ENCODE measurements at regions not wholly inside any gene's neighbourhood (a gene's known extent, or its start where the extent isn't known, plus 50 kb on each side); places are given as distances from the start of the nearest gene placed in this dataset.
"Not testable (repeated sequence)": the region's sequence is repeated elsewhere in the genome, so short reads cannot be mapped to it uniquely, and the experiment has no call there.

DNA sequence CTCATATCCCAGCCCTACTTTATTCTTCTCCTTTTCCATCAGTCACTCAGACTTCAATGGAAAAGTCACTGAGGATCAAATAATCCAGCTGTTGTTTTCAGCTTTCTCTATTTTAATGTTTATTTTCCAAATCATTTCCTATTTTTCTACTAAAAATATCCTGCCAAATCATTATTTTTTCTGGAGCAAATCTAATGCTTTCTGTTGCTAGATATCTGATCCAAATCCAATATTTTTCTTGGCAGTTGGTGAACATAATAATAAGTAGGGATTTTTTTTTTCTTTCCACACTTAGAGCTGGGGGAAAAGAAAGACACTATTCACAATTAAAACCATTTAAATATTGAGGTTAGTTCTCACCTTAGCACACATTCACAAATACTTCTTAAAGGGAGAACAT lies 656.1 kb downstream of the DACH1 start:
- no peaks in the 10 kb centered on the region for H3K27me3 Mint-ChIP-seq
- no peaks in the 10 kb centered on the region for H3K36me3 Mint-ChIP-seq
- no peaks in the 10 kb centered on the region for H3K4me1 Mint-ChIP-seq
- no peak overlapping the region for H3K27ac Mint-ChIP-seq
- H3K9me3 Mint-ChIP-seq: peaks cover 6% of the 10 kb centered on the region
- H3K4me3 Mint-ChIP-seq: no peak overlapping the region
- no peak for DNase-seq

DNA sequence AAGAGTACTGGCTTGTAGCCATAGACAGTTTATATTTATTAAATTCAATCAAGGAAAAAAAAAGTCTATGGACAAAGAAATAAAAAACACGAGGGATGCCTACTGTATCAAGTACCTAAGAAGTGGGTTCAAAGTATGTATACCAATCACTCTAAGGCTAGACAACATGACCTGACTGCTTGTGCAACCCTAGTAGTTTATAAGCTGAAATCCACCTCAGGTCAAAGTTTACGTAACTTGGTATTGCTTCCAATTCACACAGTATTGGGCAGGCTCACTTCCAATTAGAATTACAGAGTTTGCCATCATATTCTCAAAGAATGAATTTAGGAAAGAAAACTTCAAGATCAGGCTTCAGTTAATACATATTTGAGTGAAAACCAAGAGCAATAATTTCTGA lies 657.8 kb downstream of the DACH1 start:
- Mint-ChIP-seq H3K36me3 (no peaks in the 10 kb centered on the region), H3K9me3 (peaks cover 2% of the 10 kb centered on the region), H3K4me1 (no peaks in the 10 kb centered on the region), H3K27ac (no peak overlapping the region), H3K27me3 (no peaks in the 10 kb centered on the region), H3K4me3 (no peak overlapping the region)
- no peak for DNase-seq

- not testable (repeated sequence) for H3K27ac Mint-ChIP-seq, H3K4me1 Mint-ChIP-seq, H3K36me3 Mint-ChIP-seq, DNase-seq, H3K4me3 Mint-ChIP-seq, H3K27me3 Mint-ChIP-seq, H3K9me3 Mint-ChIP-seq
Observed at GRCh38 chr13:71184583-71184982, 682.4 kb downstream of the DACH1 start.

DNA sequence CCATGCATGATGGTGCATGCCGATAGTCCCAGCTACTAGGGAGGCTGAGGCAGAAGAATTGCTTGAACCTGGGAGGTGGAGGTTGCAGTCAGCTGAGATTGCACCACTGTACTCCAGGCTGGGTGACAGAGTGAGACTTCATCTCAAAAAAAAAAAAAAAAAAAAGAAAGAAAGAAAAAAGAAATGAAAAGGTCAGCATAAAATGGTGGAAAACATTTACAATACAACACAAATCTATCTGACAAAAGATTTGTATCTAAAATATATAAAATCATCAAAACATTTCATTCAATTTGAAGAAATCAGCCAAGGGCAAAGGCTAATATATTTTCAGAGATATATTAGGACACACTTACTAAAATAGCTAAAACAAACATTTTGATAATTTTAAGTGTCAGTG lies 683.7 kb downstream of the DACH1 start:
- not testable (repeated sequence) for H3K4me3 Mint-ChIP-seq, H3K27me3 Mint-ChIP-seq, H3K4me1 Mint-ChIP-seq, H3K27ac Mint-ChIP-seq, H3K9me3 Mint-ChIP-seq, H3K36me3 Mint-ChIP-seq, DNase-seq

DNA sequence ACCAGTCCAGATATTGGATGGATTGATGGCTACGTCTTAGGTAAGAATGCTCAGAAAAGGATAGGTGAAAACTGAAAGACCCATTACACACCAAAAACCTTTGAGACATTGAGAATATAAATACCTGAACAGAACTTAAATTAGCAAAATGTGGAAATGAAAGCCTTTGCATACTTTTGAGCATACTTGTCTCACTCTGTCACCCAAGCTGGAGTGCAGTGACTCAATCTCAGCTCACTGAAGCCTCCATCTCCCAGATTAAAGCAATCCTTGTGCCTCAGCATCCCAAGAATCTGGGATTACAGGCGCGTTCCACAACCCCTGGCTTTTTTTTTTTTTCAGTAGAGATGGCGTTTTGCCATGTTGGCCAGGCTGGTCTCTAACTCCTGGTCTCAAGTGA lies 695.3 kb downstream of the DACH1 start:
- Mint-ChIP-seq H3K4me1 (no peaks in the 10 kb centered on the region), H3K27ac (no peak overlapping the region), H3K36me3 (no peaks in the 10 kb centered on the region), H3K9me3 (peaks cover 1% of the 10 kb centered on the region), H3K4me3 (no peak overlapping the region), H3K27me3 (no peaks in the 10 kb centered on the region)
- DNase-seq: no peak

DNA sequence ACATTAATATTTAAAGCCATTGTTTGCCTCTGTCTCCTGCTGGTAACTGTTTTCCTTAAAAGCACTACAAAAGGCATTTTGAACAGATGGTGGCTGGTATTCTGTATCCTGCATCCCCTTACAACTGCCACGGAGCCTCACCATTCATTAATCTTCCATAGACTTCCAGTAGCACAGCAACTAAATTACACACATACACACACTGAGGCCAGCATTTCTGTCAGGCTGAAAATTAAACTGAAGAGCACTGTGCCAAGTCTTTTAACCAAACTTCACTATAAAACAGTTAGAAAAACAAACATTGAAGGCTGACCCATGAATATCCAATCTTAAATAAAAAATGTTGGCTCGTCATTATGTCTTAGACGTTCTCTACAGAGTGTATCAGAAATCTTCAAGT lies 697.8 kb downstream of the DACH1 start:
- H3K27me3 Mint-ChIP-seq: no peaks in the 10 kb centered on the region
- H3K36me3 Mint-ChIP-seq: no peaks in the 10 kb centered on the region
- no peaks in the 10 kb centered on the region for H3K4me1 Mint-ChIP-seq
- no peaks in the 10 kb centered on the region for H3K9me3 Mint-ChIP-seq
- DNase-seq: no peak
- no peak overlapping the region for H3K27ac Mint-ChIP-seq
- no peak overlapping the region for H3K4me3 Mint-ChIP-seq

- no peaks in the 10 kb centered on the region for H3K9me3 Mint-ChIP-seq
- H3K27me3 Mint-ChIP-seq: no peaks in the 10 kb centered on the region
- H3K27ac Mint-ChIP-seq: no peak overlapping the region
- DNase-seq: no peak
- no peak overlapping the region for H3K4me3 Mint-ChIP-seq
- no peaks in the 10 kb centered on the region for H3K36me3 Mint-ChIP-seq
- no peaks in the 10 kb centered on the region for H3K4me1 Mint-ChIP-seq
Observed at GRCh38 chr13:71156550-71156949, 710.5 kb downstream of the DACH1 start.

- Mint-ChIP-seq H3K4me3 (no peak overlapping the region), H3K27me3 (no peaks in the 10 kb centered on the region), H3K9me3 (no peaks in the 10 kb centered on the region), H3K27ac (no peak overlapping the region), H3K4me1 (no peaks in the 10 kb centered on the region), H3K36me3 (no peaks in the 10 kb centered on the region)
- DNase-seq: no peak
Observed at GRCh38 chr13:71149498-71150363, 717.3 kb downstream of the DACH1 start.

DNA sequence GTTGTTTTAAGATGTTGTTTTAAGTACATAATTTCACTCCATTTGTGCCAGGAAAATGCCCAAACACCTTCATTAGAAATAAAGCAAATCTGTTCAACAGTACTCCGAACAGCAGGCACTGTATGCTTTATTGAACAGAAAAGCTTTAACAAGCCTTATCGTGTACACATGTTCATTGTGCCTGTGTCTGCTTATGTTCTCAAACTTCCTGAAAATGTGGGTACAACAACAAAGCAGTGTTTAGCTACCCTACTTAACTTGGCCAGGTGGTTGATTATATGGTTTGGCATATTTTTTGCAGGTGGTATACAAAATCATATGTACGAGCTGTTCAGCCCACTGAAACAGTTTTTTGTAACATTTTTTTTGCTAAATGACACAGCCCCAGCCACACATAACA lies 718.0 kb downstream of the DACH1 start:
- H3K4me3 Mint-ChIP-seq: no peak overlapping the region
- H3K4me1 Mint-ChIP-seq: no peaks in the 10 kb centered on the region
- no peaks in the 10 kb centered on the region for H3K9me3 Mint-ChIP-seq
- no peaks in the 10 kb centered on the region for H3K36me3 Mint-ChIP-seq
- DNase-seq: no peak
- H3K27me3 Mint-ChIP-seq: no peaks in the 10 kb centered on the region
- no peak overlapping the region for H3K27ac Mint-ChIP-seq

- DNase-seq: no peak
Observed at GRCh38 chr13:71148396-71148795, 718.6 kb downstream of the DACH1 start.

DNA sequence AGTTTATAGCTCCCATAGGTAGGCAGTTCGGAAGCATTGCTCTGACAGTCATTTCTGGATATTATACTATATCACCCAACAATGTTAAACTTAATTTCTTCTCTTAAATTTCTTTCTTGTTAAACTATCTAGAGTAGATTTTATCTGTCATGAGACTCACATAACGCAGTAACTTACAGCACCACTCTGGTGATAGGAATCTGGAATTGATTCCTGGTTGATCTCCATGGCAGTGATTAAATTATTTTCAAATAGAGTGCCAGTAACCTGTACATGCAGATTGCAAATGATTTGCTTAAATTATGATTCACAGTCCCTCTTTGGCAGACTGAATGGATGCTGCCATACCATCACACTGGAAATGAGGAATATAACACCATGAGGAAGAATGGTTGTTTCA lies 722.1 kb downstream of the DACH1 start:
- Mint-ChIP-seq H3K27me3 (no peaks in the 10 kb centered on the region), H3K36me3 (no peaks in the 10 kb centered on the region), H3K4me3 (no peak overlapping the region), H3K4me1 (no peaks in the 10 kb centered on the region), H3K27ac (no peak overlapping the region), H3K9me3 (peaks cover 1% of the 10 kb centered on the region)
- DNase-seq: no peak

More at GRCh38 chr13:71148396-71148795, 718.6 kb downstream of the DACH1 start:
- no peak overlapping the region for H3K27ac Mint-ChIP-seq
- no peaks in the 10 kb centered on the region for H3K4me1 Mint-ChIP-seq
- H3K36me3 Mint-ChIP-seq: no peaks in the 10 kb centered on the region
- H3K27me3 Mint-ChIP-seq: no peaks in the 10 kb centered on the region
- H3K9me3 Mint-ChIP-seq: no peaks in the 10 kb centered on the region
- no peak overlapping the region for H3K4me3 Mint-ChIP-seq

DNA sequence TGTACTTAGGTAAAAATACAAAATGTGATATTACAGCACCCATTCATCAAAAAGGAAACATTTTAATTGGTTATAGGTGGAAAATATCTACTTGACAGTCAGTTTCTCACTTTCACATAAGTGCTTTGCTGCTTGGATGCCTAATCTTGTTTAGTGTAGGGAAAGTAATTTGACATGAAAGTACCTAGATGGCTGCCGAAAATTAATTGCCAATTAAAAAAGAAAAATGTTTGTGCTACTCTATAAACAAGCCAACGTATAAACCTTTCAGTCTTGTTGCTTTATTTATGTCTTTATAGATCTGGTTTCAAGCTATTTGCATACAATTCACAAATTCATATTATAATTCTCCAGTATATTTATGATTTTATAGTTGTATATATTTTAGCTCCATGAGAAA lies 729.9 kb downstream of the DACH1 start:
- H3K27me3 Mint-ChIP-seq: no peaks in the 10 kb centered on the region
- DNase-seq: no peak
- no peak overlapping the region for H3K27ac Mint-ChIP-seq
- no peaks in the 10 kb centered on the region for H3K4me1 Mint-ChIP-seq
- no peak overlapping the region for H3K4me3 Mint-ChIP-seq
- peaks cover 3% of the 10 kb centered on the region for H3K9me3 Mint-ChIP-seq
- no peaks in the 10 kb centered on the region for H3K36me3 Mint-ChIP-seq

GRCh38 chr13:71124230-71124629 lies 742.8 kb downstream of the DACH1 start:
- Mint-ChIP-seq H3K9me3 (peaks cover 2% of the 10 kb centered on the region), H3K27ac (no peak overlapping the region), H3K27me3 (no peaks in the 10 kb centered on the region), H3K4me1 (no peaks in the 10 kb centered on the region), H3K36me3 (no peaks in the 10 kb centered on the region), H3K4me3 (no peak overlapping the region)
- DNase-seq: no peak

GRCh38 chr13:71118779-71119364 lies 748.1 kb downstream of the DACH1 start:
- no peak for DNase-seq
- Mint-ChIP-seq H3K4me1 (no peaks in the 10 kb centered on the region), H3K36me3 (no peaks in the 10 kb centered on the region), H3K9me3 (no peaks in the 10 kb centered on the region), H3K27me3 (no peaks in the 10 kb centered on the region), H3K27ac (no peak overlapping the region), H3K4me3 (no peak overlapping the region)

DNA sequence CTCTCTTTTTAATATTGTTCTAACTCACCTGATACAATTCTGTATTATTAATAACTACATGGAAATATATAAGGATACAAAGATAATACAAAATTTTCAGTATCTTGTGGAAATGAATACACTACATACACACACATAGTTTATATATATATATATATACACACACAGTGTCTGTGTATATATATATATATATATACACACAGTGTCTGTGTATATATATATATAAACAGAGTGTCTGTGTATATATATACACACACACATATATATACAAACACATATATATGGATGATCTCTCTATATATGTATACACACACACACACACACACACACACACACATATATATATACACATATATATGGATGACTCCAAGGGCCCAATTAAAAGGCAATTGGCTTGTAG lies 749.1 kb downstream of the DACH1 start:
- H3K36me3 Mint-ChIP-seq: no peaks in the 10 kb centered on the region
- H3K27ac Mint-ChIP-seq: no peak overlapping the region
- H3K27me3 Mint-ChIP-seq: no peaks in the 10 kb centered on the region
- no peak overlapping the region for H3K4me3 Mint-ChIP-seq
- no peak for DNase-seq
- no peaks in the 10 kb centered on the region for H3K4me1 Mint-ChIP-seq
- H3K9me3 Mint-ChIP-seq: no peaks in the 10 kb centered on the region

DNA sequence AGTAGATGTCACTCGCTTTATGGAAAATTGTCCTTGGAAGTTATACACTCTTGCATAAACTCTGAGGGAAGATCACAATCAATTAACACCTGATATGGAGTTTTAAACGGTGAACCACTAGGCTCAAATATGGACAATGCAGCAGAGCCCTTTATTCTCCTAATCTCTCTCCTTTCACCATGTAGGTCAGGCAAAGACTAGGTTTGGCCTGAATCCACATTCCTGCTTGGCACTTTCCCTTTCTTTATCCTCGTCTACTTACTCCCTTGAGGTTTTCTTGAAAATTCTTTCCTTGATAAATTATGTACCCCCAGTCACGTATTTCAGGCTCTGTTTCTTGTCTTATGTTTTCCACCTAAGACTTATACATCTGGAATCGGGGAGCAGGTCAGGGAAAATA lies 751.7 kb downstream of the DACH1 start:
- Mint-ChIP-seq H3K4me1 (no peaks in the 10 kb centered on the region), H3K36me3 (no peaks in the 10 kb centered on the region), H3K27me3 (no peaks in the 10 kb centered on the region)

More for the DNA sequence above, 751.7 kb downstream of the DACH1 start:
- Mint-ChIP-seq H3K9me3 (no peaks in the 10 kb centered on the region), H3K27ac (no peak overlapping the region), H3K4me3 (no peak overlapping the region)
- DNase-seq: no peak
